Aorta (tissue), 5 donors: ENCODE measurements at regions not wholly inside any gene's neighbourhood (a gene's known extent, or its start where the extent isn't known, plus 50 kb on each side); places are given as distances from the start of the nearest gene placed in this dataset.

ENCODE experiments used
- ATAC-seq: fragments of 200-7000 bp; cut with Tn5 transposase; one replicate; pipeline ENCODE4 v1.9.1; 2022; ENCODE audit warnings: moderate library complexity; ENCODE audit not compliant: low FRiP score
- DNase-seq, 2 donors: peaks; one replicate each; pipeline ENCODE4 v3.0.0-alpha.2; 2020
- H3K27ac ChIP-seq, 2 donors: one replicate each; pipeline ENCODE4 v1.5.1; 2013; ENCODE audit warnings: low read length in 2 of 2, mild to moderate bottlenecking in 2 of 2, moderate library complexity in 2 of 2, control low read depth in 1 of 2, inconsistent platforms in 1 of 2, low read depth in 1 of 2
- H3K27me3 ChIP-seq, 2 donors: one replicate each; pipeline ENCODE4 v1.6.1; 2013; ENCODE audit warnings: control low read depth in 1 of 2, low read length in 1 of 2, mild to moderate bottlenecking in 1 of 2, moderate library complexity in 1 of 2; ENCODE audit not compliant: insufficient read depth in 2 of 2, control insufficient read depth in 1 of 2
- H3K36me3 ChIP-seq, 2 donors: one replicate each; pipeline ENCODE4 v1.6.1; 2013; ENCODE audit warnings: control low read depth in 1 of 2, low read length in 1 of 2, mild to moderate bottlenecking in 1 of 2; ENCODE audit not compliant: insufficient read depth in 2 of 2, control insufficient read depth in 1 of 2
- H3K4me1 ChIP-seq, 2 donors: one replicate each; pipeline ENCODE4 v1.6.1; 2013; ENCODE audit warnings: low read length in 2 of 2, control low read depth in 1 of 2, mild to moderate bottlenecking in 1 of 2, moderate library complexity in 1 of 2; ENCODE audit not compliant: insufficient read depth in 2 of 2, control insufficient read depth in 1 of 2
- H3K4me3 ChIP-seq, 2 donors: one replicate each; pipeline ENCODE4 v1.5.1; 2013; ENCODE audit warnings: low read length in 2 of 2, control low read depth in 1 of 2, mild to moderate bottlenecking in 1 of 2
- H3K9me3 ChIP-seq: one replicate; pipeline ENCODE4 v1.6.1; 2013; ENCODE audit warnings: mild to moderate bottlenecking, low read length; ENCODE audit not compliant: control insufficient read depth
- WGBS, 2 donors: extraction: QIAGEN DNeasy Blood & Tissue Kit; methylation state at CpG; one replicate each; pipeline ENCODE4 v1.1.7; 2013; 5-methylcytosine and 5-hydroxymethylcytosine counted together
- intact Hi-C, 2 donors: fragments of 100-400 bp; cut with DNase I; formaldehyde crosslinking; loops; one replicate each; pipeline versions ENCODE4 v1.14.2 to v1.15.0; 2022
- donor health status: healthy with polysubstance abuse.
- donor health status: Bipolar disorder and iron deficiency.
- donor health status: DM: no; HTN: no; CAD: no.
- donor health status: DM: no; HTN: no; CAD: no.
- donor health status: DM: yes; HTN: yes; CAD: no.

DNA sequence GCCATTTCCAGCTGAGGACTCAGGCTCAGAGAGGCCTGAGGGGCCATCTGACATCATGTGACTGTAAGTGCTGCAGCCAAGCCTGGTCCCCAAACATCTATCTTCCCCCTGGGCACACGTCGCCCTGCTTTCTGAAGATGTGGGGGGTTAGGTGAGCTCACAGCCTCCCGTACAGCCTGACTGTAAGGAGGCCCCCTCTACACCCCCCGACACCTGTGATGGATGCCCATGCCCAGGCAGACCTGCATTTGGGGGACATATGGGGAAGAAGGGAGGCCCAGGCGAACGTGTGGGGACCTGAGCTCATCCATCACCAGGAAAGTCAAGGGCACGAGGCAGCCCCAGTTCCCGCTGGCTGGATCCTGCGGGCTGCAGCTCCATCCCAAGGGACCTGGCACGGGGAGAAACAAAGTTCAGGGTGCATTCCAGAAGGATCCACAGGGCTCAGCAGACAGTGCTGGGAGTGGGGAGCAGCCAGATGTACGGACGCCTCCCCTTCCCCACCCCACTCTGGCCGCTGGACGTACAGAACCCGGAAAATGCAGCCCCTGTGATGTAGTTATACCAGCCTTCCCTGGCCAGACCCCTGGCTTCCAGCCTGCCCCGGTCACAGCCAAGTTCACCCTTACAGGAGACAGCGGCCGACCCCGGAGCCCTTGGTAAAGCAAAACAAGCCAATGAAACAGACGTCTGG, 1431.4 kb downstream of the BRD1 start:
- ATAC-seq (no peak), DNase-seq (peak in 1 of 2 donors; percentile 68)
- Histone ChIP-seq H3K27ac (no peak overlapping the region), H3K27me3 (no peaks in the 10 kb centered on the region), H3K4me3 (no peak overlapping the region), H3K9me3 (no peaks in the 10 kb centered on the region), H3K36me3 (no peaks in the 10 kb centered on the region), H3K4me1 (no peaks in the 10 kb centered on the region)
- intact Hi-C loops: no loop called here
- WGBS, 2 donors: 35 to 49% methylated on average over 20 of the region's 20 CpGs

- Histone ChIP-seq H3K27ac (no peak overlapping the region), H3K9me3 (no peaks in the 10 kb centered on the region), H3K4me3 (no peak overlapping the region), H3K27me3 (no peaks in the 10 kb centered on the region), H3K36me3 (no peaks in the 10 kb centered on the region), H3K4me1 (no peaks in the 10 kb centered on the region)
- DNase-seq (peak in 1 of 2 donors; percentile 25), ATAC-seq (no peak)
- intact Hi-C loops: no loop called here
- 84 to 86% methylated on average over 13 of the region's 13 CpGs for WGBS, 2 donors
Observed at GRCh38 chr22:48395201-48395600, 1432.5 kb downstream of the BRD1 start.

DNA sequence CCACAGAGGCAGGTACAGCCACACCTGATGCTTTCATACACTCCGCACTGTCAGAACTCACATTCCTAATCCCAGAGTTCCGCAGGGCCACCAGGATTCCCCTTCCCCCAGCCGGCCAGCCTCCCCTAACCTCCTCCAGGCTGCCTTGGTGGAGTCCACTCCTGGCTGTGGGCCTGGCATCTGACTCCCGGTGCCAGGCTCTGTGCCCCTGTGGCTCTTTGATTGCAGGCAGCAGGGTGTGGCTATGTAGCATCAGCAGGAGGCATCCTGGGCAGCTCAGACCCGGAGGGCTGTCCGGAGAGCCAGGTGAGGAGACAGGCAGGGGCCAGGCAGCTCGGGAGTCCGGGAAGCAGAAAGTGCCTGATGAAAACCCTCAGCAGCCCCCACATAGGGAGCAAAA, 1432.9 kb downstream of the BRD1 start:
- Histone ChIP-seq H3K4me1 (no peaks in the 10 kb centered on the region), H3K9me3 (no peaks in the 10 kb centered on the region), H3K27me3 (no peaks in the 10 kb centered on the region), H3K4me3 (no peak overlapping the region), H3K27ac (no peak overlapping the region), H3K36me3 (no peaks in the 10 kb centered on the region)
- WGBS, 2 donors: 65 to 70% methylated on average over 8 of the region's 8 CpGs
- no peak for ATAC-seq
- intact Hi-C loops: no loop called here
- peak in 1 of 2 donors; percentile 61 for DNase-seq

GRCh38 chr22:48393885-48394284, 1433.8 kb downstream of the BRD1 start:
- no peak overlapping the region for H3K4me3 ChIP-seq
- no peak overlapping the region for H3K27ac ChIP-seq
- no peaks in the 10 kb centered on the region for H3K27me3 ChIP-seq
- intact Hi-C loops: no loop called here
- H3K4me1 ChIP-seq: no peaks in the 10 kb centered on the region
- no peaks in the 10 kb centered on the region for H3K36me3 ChIP-seq
- H3K9me3 ChIP-seq: no peaks in the 10 kb centered on the region
- ATAC-seq (no peak), DNase-seq (peak in 1 of 2 donors; percentile 8)
- 88 to 90% methylated on average over 10 of the region's 10 CpGs for WGBS, 2 donors

DNA sequence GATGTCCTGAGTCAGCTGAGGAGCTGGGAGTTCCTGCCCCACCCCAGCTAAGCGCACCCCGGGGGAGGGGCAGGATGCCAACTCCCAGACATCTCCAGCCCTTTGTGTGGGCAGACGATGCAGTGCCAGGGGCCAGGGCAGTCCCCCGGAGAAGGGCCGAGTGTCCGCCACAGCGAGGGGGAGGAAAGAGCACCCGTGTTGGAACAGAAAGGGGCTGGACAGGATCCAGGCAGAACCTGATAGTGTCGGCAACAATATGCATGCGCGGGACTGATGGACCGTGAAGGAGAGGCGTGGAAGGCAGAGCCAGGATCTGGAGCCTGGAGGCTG, 1434.7 kb downstream of the BRD1 start:
- 82% methylated on average over 13 of the region's 13 CpGs for WGBS, 2 donors
- peak in 1 of 2 donors; percentile 63 for DNase-seq
- no peaks in the 10 kb centered on the region for H3K9me3 ChIP-seq
- no peaks in the 10 kb centered on the region for H3K36me3 ChIP-seq
- H3K27me3 ChIP-seq: no peaks in the 10 kb centered on the region
- H3K4me1 ChIP-seq: no peaks in the 10 kb centered on the region
- intact Hi-C loops: no loop called here
- no peak overlapping the region for H3K4me3 ChIP-seq
- H3K27ac ChIP-seq: no peak overlapping the region
- no peak for ATAC-seq

GRCh38 chr22:48391820-48392219, 1435.9 kb downstream of the BRD1 start:
- intact Hi-C loops: no loop called here
- WGBS, 2 donors: 66 to 68% methylated on average over 5 of the region's 5 CpGs
- Histone ChIP-seq H3K4me1 (no peaks in the 10 kb centered on the region), H3K27ac (no peak overlapping the region), H3K9me3 (no peaks in the 10 kb centered on the region), H3K4me3 (no peak overlapping the region), H3K27me3 (no peaks in the 10 kb centered on the region), H3K36me3 (no peaks in the 10 kb centered on the region)
- DNase-seq: peak in 1 of 2 donors; percentile 2
- no peak for ATAC-seq

DNA sequence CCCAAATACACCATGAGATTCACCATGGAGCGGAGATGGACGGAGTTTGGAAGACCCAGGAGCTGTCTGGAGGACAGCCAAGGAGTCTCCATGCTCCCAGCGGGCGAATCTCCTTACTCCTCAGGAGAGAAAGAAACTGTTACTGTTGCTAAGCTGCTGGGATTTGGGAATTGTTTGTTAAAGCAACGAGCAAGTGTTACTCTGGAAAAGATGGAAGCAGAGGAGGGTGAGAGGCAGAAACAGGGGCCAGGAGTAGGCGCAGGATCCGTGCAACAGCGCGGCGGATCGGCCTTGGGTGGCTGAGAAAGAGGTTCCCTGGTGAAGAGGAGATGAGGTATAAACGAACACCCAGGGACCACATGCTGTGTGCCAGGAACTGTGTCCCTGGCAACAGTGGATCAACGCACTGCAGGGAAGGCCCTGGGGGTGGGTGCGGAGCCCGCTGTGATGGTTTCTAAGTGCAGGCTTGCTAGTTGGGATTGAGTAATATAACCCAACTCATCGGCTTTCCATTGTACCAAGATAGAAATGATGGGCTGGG, 1436.4 kb downstream of the BRD1 start:
- Histone ChIP-seq H3K9me3 (no peaks in the 10 kb centered on the region), H3K36me3 (no peaks in the 10 kb centered on the region), H3K4me3 (no peak overlapping the region), H3K4me1 (no peaks in the 10 kb centered on the region), H3K27ac (no peak overlapping the region), H3K27me3 (no peaks in the 10 kb centered on the region)
- 72 to 78% methylated on average over 16 of the region's 16 CpGs for WGBS, 2 donors
- no peak for ATAC-seq
- peak in 1 of 2 donors; percentile 30 for DNase-seq
- intact Hi-C loops: no loop called here

GRCh38 chr22:48389916-48390315, 1437.8 kb downstream of the BRD1 start:
- Histone ChIP-seq H3K27me3 (no peaks in the 10 kb centered on the region), H3K27ac (no peak overlapping the region), H3K9me3 (no peaks in the 10 kb centered on the region), H3K4me1 (no peaks in the 10 kb centered on the region), H3K4me3 (no peak overlapping the region), H3K36me3 (no peaks in the 10 kb centered on the region)
- no peak for ATAC-seq
- peak in 1 of 2 donors; percentile 4 for DNase-seq
- WGBS, 2 donors: 86 to 92% methylated on average over 8 of the region's 8 CpGs
- intact Hi-C loops: no loop called here

DNA sequence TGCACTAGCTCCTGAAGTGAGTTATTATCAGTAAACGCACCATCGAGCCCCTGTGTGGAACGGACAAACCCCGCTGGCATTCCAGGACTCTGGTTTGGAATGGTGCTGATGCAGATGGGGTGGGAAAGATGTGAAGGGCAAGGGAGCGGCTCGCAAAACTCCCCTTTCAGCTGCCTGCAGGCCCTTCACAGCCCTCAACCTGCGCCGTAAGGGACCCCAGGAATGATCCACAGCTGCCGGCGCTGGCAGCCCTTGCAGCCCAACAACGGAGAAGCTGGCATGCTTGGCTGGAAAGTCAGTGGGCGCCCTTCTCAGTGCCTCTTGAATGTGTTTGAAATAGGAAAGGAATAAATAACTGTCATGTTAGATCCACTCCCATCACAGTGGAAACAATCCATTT, 1445.5 kb downstream of the BRD1 start:
- Histone ChIP-seq H3K4me1 (no peaks in the 10 kb centered on the region), H3K9me3 (no peaks in the 10 kb centered on the region), H3K27ac (no peak overlapping the region), H3K27me3 (no peaks in the 10 kb centered on the region), H3K36me3 (no peaks in the 10 kb centered on the region), H3K4me3 (no peak overlapping the region)
- intact Hi-C loops: no loop called here
- 86% methylated on average over 12 of the region's 12 CpGs for WGBS, 2 donors
- DNase-seq (peak in 1 of 2 donors; percentile 64), ATAC-seq (no peak)
